Sigmoid colon (tissue), 6 donors: ENCODE measurements at regions not wholly inside any gene's neighbourhood (a gene's known extent, or its start where the extent isn't known, plus 50 kb on each side); places are given as distances from the start of the nearest gene placed in this dataset.

ENCODE experiments used
- DNase-seq: peaks from one replicate; pipeline ENCODE4 v3.0.0-alpha.2; 2019
- H3K27ac ChIP-seq, 4 donors: fragments of 200-600 bp; sonication (generic); one replicate each; pipeline ENCODE4 v1.5.1; 2016 to 2019; ENCODE audit warnings: mild to moderate bottlenecking in 1 of 4
- H3K27me3 ChIP-seq, 3 donors: fragments of 200-600 bp; sonication (generic); one replicate each; pipeline ENCODE4 v1.5.1; 2019; ENCODE audit warnings: mild to moderate bottlenecking in 1 of 3
- H3K36me3 ChIP-seq, 4 donors: fragments of 200-600 bp; sonication (generic); one replicate each; pipeline ENCODE4 v1.5.1; 2016 to 2019
- H3K4me1 ChIP-seq, 4 donors: fragments of 200-600 bp; sonication (generic); one replicate each; pipeline ENCODE4 v1.5.1; 2017 to 2019
- H3K4me3 ChIP-seq, 4 donors: fragments of 200-600 bp; sonication (generic); one replicate each; pipeline ENCODE4 v1.5.1; 2017 to 2019; ENCODE audit warnings: mild to moderate bottlenecking in 2 of 4, moderate library complexity in 1 of 4
- H3K9me3 ChIP-seq, 4 donors: fragments of 200-600 bp in 3 of 4; sonication (generic) in 3 of 4; one replicate each; pipeline versions ENCODE4 v1.5.1 to v1.6.1; 2013 to 2019
- EP300 ChIP-seq, 4 donors: sonication (generic); formaldehyde crosslinking; IDR thresholded peaks; one replicate each; pipeline ENCODE4 v1.6.1; 2017; ENCODE audit warnings: antibody characterized with exemption in 4 of 4
- POLR2A ChIP-seq, 2 donors: fragments of 450-650 bp; IDR thresholded peaks; one replicate each; pipeline ENCODE4 v1.6.1; 2016; ENCODE audit warnings: antibody characterized with exemption in 2 of 2, mild to moderate bottlenecking in 2 of 2, moderate library complexity in 2 of 2
- POLR2AphosphoS5 ChIP-seq, 4 donors: sonication (generic); formaldehyde crosslinking; IDR thresholded peaks; one replicate each; pipeline ENCODE4 v1.6.1; 2017; ENCODE audit warnings: antibody characterized with exemption in 4 of 4
- WGBS, 2 donors: extraction: QIAGEN DNeasy Blood & Tissue Kit; methylation state at CpG; one replicate each; pipeline ENCODE4 v1.1.7; 2013; 5-methylcytosine and 5-hydroxymethylcytosine counted together
- intact Hi-C: fragments of 100-400 bp; cut with DNase I; formaldehyde crosslinking; loops from one replicate; pipeline ENCODE4 v1.15.1; 2023
- TF ChIP-seq, protein P1 (sequence below), 4 experiments: fragments of 450-650 bp in 3 of 4; fragments of 200-600 bp in 1 of 4; IDR thresholded peaks; one replicate each; pipeline ENCODE4 v1.5.1; 2016 to 2019; ENCODE audit warnings: antibody characterized with exemption in 4 of 4, mild to moderate bottlenecking in 3 of 4, moderate library complexity in 2 of 4
- donor health status: healthy with polysubstance abuse.
- donor health status: healthy.

DNA sequence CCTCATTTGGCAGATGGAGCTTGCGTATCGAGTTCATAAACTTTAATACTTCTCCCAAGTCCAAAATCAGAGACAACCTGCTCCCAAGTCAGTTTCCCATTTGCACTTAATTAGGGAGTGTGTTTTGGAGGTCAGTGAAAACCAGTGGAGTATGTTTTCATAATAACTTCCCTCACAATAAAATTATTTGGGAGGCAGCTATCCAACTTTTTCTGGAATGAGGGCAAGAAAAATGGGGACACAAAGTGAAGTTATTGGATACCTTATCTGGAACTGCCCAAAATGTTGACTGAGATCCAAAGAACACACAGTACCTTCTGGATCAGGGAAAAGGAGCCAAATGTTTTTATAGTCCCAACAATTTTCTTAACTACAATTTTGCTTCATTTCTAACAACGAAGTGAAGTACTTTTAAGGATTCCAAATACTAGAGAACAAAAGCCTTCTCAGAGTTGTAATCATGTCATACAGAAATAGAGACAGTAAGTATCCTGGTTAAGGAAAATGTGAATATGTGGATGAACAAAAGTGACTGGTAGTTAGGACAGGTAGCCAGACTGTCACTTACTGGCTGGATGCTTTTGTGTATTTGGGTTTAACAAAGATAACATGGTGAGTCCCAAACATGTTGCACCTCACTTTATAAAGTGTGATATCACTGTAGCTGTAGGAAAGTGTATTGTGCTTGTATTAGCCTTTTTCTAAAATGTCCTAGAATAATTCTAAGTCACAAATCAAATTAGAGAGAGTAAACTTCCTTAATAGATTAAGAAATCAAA, 325.0 kb downstream of the HLX start:
- intact Hi-C loops: loop anchor here (5.0 kb wide), 3 partner anchors 172 to 392 kb away; no protein-coding TSS in a partner anchor
- TF ChIP-seq POLR2A (IDR thresholded peaks at IDR 0.05) (no peak), POLR2AphosphoS5 (IDR thresholded peaks at IDR 0.05) (peak; percentile 5 to 59 (median 36)), EP300 (IDR thresholded peaks at IDR 0.05) (peak in 1 of 4 donors; percentile 46)
- TF ChIP-seq, protein P1, sequence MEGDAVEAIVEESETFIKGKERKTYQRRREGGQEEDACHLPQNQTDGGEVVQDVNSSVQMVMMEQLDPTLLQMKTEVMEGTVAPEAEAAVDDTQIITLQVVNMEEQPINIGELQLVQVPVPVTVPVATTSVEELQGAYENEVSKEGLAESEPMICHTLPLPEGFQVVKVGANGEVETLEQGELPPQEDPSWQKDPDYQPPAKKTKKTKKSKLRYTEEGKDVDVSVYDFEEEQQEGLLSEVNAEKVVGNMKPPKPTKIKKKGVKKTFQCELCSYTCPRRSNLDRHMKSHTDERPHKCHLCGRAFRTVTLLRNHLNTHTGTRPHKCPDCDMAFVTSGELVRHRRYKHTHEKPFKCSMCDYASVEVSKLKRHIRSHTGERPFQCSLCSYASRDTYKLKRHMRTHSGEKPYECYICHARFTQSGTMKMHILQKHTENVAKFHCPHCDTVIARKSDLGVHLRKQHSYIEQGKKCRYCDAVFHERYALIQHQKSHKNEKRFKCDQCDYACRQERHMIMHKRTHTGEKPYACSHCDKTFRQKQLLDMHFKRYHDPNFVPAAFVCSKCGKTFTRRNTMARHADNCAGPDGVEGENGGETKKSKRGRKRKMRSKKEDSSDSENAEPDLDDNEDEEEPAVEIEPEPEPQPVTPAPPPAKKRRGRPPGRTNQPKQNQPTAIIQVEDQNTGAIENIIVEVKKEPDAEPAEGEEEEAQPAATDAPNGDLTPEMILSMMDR (IDR thresholded peaks at IDR 0.05): no peak
- peak overlapping the region; percentile 54 to 70 (median 62) for H3K27ac ChIP-seq
- no peaks in the 10 kb centered on the region for H3K27me3 ChIP-seq
- no peak for DNase-seq
- no peaks in the 10 kb centered on the region for H3K36me3 ChIP-seq
- peaks cover 0 to 30% (median 14%) of the 10 kb centered on the region in 4 donors for H3K4me1 ChIP-seq
- no peak overlapping the region for H3K4me3 ChIP-seq
- H3K9me3 ChIP-seq: no peaks in the 10 kb centered on the region
- 72 to 80% methylated on average over 3 of the region's 3 CpGs for WGBS, 2 donors

DNA sequence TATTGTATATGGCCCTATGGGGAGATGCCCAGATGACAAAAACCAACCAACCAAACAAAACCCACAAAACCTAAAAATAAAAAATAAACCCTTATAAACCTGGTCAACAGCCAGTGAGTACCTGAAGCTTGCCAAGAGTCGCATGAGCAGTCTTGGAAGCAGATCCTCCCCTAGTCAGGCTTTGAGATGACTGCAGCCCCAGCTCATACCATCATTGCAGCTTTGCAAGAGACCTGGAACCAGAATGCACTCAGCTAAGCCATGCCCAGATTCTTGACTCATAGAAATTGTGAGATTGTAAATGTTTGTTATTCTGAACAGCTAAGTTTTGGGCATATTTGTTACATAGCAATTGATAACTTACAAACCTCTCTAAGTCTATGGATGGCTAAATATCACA, 326.8 kb downstream of the HLX start:
- Histone ChIP-seq H3K9me3 (no peaks in the 10 kb centered on the region), H3K27me3 (no peaks in the 10 kb centered on the region), H3K27ac (no peak overlapping the region), H3K4me1 (peaks cover 0 to 30% (median 14%) of the 10 kb centered on the region in 4 donors), H3K36me3 (no peaks in the 10 kb centered on the region), H3K4me3 (no peak overlapping the region)
- 78 to 93% methylated on average over 1 of the region's 1 CpG for WGBS, 2 donors
- no peak for DNase-seq
- TF ChIP-seq EP300 (IDR thresholded peaks at IDR 0.05) (no peak), POLR2AphosphoS5 (IDR thresholded peaks at IDR 0.05) (no peak), POLR2A (IDR thresholded peaks at IDR 0.05) (no peak)
- TF ChIP-seq, protein P1 (IDR thresholded peaks at IDR 0.05): no peak
- intact Hi-C loops: no loop called here

DNA sequence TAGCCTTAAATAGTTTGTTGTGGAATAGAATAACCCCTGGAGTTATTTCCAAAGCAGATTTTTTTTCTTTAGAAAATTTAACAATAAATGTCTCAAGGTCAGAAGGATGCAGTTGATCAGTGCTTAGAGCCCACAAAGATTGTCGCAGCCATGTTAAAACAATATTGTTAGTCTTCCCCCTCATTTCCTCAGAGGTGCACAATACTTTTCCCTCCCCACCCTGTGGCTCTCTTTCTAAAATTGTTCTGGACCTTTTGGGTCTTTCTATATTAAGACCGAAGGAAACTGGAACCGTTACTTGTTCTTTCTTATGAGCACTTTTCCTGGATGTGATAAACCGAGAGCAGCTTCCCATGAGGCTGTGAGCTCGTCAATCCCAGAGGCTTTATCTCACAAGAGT, 333.7 kb downstream of the HLX start:
- 76 to 79% methylated on average over 5 of the region's 5 CpGs for WGBS, 2 donors
- intact Hi-C loops: no loop called here

DNA sequence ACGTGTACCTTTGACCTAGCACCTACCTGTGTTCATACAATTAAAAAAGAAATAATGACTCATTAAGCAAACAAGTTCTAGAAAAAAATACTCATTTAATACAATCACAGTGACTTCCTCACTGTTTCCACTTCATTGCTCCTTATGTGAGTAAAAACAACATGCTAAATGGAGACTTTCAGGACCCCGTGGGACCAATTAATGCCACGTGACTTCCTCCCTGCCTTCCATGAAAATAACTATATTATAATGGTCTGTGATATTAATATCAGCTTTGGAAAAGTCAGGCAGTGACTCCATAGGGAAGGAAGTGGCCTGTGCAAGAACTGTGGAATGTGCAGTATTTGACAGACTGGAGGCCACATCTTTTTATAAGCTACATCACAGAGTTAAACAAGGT, 337.8 kb downstream of the HLX start:
- 35 to 45% methylated on average over 3 of the region's 3 CpGs for WGBS, 2 donors

More for the DNA sequence above, 333.7 kb downstream of the HLX start:
- Histone ChIP-seq H3K36me3 (no peaks in the 10 kb centered on the region), H3K4me3 (no peak overlapping the region), H3K27ac (no peak overlapping the region), H3K4me1 (peaks cover 0 to 7% (median 2%) of the 10 kb centered on the region in 4 donors), H3K9me3 (no peaks in the 10 kb centered on the region), H3K27me3 (no peaks in the 10 kb centered on the region)
- TF ChIP-seq POLR2AphosphoS5 (IDR thresholded peaks at IDR 0.05): no peak
- TF ChIP-seq EP300 (IDR thresholded peaks at IDR 0.05): no peak
- no peak for TF ChIP-seq POLR2A (IDR thresholded peaks at IDR 0.05)
- TF ChIP-seq, protein P1 (IDR thresholded peaks at IDR 0.05): no peak
- no peak for DNase-seq

More for the DNA sequence above, 337.8 kb downstream of the HLX start:
- H3K9me3 ChIP-seq: no peaks in the 10 kb centered on the region
- peaks cover 0 to 13% (median 5%) of the 10 kb centered on the region in 4 donors for H3K4me1 ChIP-seq
- DNase-seq: no peak
- no peaks in the 10 kb centered on the region for H3K36me3 ChIP-seq
- intact Hi-C loops: no loop called here
- no peaks in the 10 kb centered on the region for H3K27me3 ChIP-seq
- TF ChIP-seq, protein P1 (IDR thresholded peaks at IDR 0.05): no peak
- TF ChIP-seq POLR2AphosphoS5 (IDR thresholded peaks at IDR 0.05): peak in 1 of 4 donors; percentile 49
- H3K27ac ChIP-seq: peak overlapping the region in 2 of 4 donors; percentile 13 to 15
- no peak overlapping the region for H3K4me3 ChIP-seq
